ENCODE measurements at regions not wholly inside any gene's neighbourhood (a gene's known extent, or its start where the extent isn't known, plus 50 kb on each side); places are given as distances from the start of the nearest gene placed in this dataset.

DNA sequence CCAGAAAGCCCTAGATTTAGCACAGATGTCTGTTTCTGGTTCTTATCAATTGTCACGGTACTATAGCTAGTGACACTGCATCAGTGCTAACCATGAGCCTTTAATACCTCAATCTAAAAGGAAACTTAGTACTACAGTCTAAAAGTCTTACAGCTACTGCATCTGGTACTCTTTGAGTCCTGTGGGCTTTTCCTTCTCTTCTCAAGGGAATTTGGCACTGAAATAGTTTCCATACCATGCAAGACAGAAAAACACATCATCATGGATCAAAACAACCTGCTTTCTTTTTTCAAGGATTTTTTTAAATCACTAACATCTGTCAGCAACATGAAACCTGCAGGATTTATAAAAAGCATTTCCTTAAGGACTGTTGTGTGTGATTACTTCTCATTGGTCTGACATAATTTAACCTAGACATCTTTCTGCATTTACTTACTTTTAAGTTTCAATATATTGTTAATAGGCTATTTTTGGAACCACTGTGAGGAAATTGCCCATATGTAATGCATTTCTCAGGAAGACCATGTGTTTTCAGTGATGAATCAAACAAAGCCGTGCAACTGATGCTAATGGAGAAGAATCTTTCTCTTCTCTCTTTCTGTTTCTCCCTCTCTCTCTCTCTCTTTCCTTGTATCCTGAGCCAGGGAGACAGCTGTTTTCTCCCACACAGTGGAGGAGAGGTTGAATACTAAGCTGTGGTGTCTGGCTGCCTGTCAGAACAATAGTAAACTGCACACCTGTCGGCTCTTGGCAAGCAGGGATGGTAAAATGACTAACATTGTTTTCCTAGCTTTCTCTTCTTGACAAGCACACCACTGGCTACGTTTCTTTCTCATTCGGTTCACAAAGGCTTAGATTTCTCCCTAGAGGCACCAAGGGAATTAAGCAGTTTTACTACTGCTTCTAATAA lies 273.4 kb downstream of the CSNK1G3 start:
- TF ChIP-seq, protein P1, sequence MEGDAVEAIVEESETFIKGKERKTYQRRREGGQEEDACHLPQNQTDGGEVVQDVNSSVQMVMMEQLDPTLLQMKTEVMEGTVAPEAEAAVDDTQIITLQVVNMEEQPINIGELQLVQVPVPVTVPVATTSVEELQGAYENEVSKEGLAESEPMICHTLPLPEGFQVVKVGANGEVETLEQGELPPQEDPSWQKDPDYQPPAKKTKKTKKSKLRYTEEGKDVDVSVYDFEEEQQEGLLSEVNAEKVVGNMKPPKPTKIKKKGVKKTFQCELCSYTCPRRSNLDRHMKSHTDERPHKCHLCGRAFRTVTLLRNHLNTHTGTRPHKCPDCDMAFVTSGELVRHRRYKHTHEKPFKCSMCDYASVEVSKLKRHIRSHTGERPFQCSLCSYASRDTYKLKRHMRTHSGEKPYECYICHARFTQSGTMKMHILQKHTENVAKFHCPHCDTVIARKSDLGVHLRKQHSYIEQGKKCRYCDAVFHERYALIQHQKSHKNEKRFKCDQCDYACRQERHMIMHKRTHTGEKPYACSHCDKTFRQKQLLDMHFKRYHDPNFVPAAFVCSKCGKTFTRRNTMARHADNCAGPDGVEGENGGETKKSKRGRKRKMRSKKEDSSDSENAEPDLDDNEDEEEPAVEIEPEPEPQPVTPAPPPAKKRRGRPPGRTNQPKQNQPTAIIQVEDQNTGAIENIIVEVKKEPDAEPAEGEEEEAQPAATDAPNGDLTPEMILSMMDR (conservative IDR thresholded peaks at IDR 0.05 in 1 of 2, IDR thresholded peaks at IDR 0.05 in 1 of 2; ENCODE audit: low read depth in 1 of 2, low read length in 2 of 2) = no peak
- TF ChIP-seq EZH2 (IDR thresholded peaks at IDR 0.05; ENCODE audit: low read length, missing control alignments) = no peak

Measured in fibroblast of lung (primary cell).